ENCODE measurements at regions not wholly inside any gene's neighbourhood (a gene's known extent, or its start where the extent isn't known, plus 50 kb on each side); places are given as distances from the start of the nearest gene placed in this dataset.
A peak's percentile ranks its signal among the peaks of the same experiment; 100 is the strongest.
"Not testable (repeated sequence)": the region's sequence is repeated elsewhere in the genome, so short reads cannot be mapped to it uniquely, and the experiment has no call there.

DNA sequence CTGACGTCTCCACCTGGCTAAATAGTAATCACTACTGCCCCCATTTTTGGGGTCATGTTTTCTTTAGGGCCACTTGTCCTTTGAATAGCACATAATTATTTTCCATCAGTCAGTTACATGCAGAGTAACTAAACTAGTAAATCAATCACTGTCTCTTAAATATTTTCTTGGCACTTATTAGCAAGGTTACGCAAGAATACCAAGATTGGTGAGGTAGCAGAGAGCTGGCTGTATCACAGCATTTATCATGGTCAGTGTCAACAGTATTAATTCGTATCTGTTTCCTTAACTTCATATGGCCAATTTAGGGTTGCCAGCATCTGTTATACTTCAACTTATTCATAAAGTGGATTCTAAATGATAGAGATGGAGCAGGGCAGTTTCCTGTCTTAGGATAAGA lies 346.8 kb upstream of the FAM174A start:
- peak; percentile 19 for DNase-seq

DNA sequence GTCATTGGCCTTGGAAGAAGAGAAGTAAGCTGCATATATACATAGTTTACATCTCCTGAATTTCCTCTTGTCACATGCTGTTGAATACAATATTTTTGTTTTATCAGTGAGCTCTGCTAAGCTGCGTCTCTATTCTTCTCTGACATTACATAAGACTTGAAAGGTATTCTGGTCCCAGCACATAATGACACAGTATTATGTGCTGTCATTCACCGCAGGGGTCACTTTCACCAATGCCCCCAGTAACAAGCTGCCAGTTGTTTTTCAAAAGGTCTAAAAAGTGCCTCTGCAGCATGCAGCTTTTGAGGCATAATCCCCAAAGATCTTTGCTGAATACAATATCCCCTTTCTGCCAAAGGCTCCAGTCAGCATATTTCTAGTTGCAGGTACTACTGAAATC lies 349.0 kb upstream of the FAM174A start:
- DNase-seq = peak; percentile 54

GRCh38 chr5:100182402-100182801 lies 352.8 kb upstream of the FAM174A start:
- no peak for DNase-seq

- DNase-seq = no peak
Observed at GRCh38 chr5:100175346-100175745, 359.8 kb upstream of the FAM174A start.

DNA sequence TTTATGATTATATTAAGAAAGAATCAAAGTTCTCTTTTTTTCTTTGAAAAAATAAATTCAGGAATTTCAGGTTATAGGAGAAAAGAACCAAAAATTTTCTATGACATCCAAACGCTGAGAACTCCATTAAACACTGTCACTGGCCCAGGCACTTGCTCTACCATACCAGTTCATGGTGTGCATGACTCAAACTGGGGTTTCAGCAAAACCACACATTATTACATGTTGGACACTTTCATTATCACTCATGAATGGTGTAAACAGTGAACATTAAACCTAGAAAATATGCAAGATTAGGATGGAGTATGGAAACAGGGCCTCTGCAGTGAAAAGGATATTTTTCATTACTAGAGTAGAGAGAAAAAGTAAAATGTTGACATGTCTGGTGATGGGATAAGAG lies 369.9 kb upstream of the FAM174A start:
- DNase-seq = no peak

DNA sequence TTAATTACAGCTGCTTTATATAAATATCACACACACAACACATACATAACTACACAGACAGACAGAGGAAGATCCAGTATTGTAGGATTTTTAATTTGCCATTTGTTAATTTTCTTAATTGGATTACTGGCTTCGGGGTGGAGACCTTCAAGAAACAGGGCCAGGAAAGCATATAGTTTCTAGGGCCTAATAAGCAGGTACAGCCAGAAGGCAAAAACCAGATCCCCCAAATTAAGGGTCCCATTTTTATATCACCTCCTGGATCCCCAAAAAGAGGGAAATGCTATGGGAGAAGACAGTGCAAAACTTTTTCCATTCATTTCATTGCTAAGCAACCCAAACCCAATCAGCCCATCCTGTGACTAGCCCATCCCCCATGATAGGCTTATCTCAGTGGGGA lies 373.3 kb upstream of the FAM174A start:
- no peak for DNase-seq

GRCh38 chr5:100157066-100157465 lies 378.1 kb upstream of the FAM174A start:
- no peak for DNase-seq

DNA sequence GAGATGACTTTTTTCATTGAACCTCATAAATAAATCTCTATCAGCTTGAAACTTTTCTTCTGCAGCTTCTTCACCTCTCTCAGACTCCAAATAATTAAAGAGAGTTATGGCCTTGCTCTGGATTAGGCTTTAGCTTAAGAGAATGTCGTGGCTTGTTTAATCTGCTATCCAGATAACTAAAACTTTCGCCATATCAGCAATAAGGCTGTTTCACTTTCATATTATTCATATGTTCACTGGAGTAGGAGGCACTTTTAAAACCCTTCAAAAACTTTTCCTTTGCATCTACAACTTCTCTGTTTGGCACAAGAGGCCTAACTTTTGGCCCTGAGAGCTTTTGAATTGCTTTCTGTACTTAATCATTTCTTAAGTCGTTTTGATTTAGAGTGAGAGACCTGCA lies 386.9 kb upstream of the FAM174A start:
- no peak for DNase-seq

GRCh38 chr5:100142607-100143006 lies 392.6 kb upstream of the FAM174A start:
- DNase-seq = no peak

DNA sequence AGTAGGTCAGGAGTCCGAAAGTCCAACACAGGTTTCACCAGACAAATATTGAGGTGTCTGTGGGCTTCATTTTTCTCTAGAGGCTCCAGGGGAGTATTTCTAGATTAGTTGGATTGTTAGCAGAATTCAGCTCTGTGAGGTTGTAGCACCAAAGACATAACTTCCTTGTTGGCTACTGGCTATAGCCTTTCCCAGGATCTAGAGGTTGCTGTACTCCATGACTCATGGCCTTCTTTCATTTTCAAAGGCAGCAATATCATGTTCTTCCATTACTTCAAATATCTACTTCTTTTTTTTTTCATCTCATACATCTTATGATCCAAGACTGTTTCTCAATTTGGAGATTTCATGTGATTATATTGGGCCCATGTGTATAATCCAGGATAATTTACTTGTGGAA lies 404.0 kb upstream of the FAM174A start:
- DNase-seq = no peak

DNA sequence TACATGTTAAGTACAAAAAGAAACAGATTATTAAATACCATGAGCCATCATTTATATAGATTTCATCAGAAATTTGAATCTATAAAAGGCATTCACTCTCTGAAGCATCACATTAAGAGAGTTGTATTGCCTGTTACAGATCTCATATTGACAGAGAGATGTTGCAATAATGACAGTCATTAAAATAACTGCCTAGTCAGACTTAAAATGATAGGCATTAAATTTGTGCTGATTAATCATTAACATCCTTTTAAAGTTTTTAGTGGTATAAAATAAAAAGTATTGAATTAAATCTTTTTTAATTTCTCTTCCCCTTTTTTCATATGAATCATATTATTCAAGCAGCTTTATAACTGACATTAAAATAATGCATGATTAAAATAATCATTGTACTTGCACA lies 404.9 kb upstream of the FAM174A start:
- DNase-seq = no peak

DNA sequence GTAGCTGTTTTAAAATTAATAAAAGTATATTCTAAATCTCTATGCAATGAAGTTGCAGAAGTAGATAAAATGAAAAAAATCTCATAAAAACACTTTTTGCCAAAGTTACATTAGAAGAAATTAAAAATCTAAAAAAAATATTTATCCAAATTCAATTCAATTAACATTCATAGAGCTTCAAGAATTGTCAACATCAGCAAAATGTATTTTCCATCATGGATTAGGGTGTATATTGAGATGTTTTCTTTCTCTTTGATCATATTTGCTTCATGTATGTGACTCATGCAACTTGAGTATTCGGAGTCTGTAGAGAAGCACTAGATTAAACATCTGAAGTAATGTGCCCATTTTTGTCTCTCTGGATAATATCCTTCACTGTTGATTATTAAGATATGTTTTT lies 415.3 kb upstream of the FAM174A start:
- no peak for DNase-seq

- DNase-seq = no peak
Observed at GRCh38 chr5:100110497-100110896, 424.7 kb upstream of the FAM174A start.

DNA sequence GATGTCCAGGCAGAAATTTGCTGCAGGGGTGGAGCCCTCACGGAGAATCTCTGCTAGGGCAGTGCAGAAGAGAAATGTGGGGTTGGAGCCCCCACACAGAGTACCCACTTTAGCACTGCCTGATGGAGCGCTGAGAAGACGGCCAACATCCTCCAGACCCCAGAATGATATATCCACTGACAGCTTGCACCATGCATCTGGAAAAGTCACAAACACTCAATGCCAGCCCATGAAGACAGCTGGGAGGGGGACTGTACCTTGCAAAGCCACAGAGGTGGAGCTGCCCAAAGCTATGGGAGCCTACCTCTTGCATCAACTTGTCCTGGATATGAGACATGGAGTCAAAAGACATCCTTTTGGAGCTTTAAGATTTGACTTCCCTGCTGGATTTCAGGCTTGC lies 426.3 kb upstream of the FAM174A start:
- DNase-seq = no peak

- DNase-seq = not testable (repeated sequence)
Observed at GRCh38 chr5:100103592-100104119, 431.5 kb upstream of the FAM174A start.

DNA sequence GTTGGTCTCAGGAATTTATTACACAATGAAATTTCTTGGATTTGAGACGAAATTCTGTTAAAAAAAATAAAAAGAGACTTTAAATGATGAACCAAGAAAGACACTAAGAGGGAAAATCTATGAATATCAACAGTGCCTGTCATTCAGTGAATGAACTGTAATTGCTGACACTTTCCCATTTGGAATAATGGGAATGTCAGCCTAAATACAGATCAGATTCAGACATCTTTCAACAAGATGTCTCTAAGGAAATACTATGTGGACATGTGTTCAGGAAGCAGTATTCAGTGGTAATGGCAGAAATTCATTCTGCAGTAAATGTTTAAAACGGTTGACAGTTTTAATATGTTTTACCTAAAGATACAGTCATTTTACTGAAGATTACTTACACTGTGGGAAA lies 433.7 kb upstream of the FAM174A start:
- not testable (repeated sequence) for DNase-seq

GRCh38 chr5:100096328-100096727 lies 438.8 kb upstream of the FAM174A start:
- not testable (repeated sequence) for DNase-seq

- DNase-seq = not testable (repeated sequence)
Observed at GRCh38 chr5:100080703-100081102, 454.5 kb upstream of the FAM174A start.

DNA sequence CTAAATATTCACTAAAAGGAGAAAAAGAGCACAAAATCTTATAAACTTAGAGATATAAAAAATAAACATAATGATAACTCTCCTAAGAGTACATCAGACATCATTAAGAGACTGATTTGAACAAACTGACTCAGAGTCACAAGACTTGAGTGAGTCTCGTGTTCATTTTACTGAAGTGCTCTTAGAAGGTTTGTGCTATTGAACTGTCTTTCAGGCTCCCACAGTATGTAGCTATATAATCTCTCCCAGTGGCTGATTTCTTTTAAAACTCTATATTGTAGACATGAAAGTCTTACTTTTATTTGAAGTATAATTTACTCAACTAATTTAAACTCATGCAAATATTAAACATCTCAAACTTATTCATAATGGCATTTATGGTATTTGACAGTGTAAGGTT lies 456.0 kb upstream of the FAM174A start:
- DNase-seq = not testable (repeated sequence)

- DNase-seq = not testable (repeated sequence)
Observed at GRCh38 chr5:100066020-100066419, 469.2 kb upstream of the FAM174A start.

GRCh38 chr5:100043475-100043874 lies 491.7 kb upstream of the FAM174A start:
- no peak for DNase-seq

GRCh38 chr5:100026606-100027005 lies 508.6 kb upstream of the FAM174A start:
- no peak for DNase-seq

DNA sequence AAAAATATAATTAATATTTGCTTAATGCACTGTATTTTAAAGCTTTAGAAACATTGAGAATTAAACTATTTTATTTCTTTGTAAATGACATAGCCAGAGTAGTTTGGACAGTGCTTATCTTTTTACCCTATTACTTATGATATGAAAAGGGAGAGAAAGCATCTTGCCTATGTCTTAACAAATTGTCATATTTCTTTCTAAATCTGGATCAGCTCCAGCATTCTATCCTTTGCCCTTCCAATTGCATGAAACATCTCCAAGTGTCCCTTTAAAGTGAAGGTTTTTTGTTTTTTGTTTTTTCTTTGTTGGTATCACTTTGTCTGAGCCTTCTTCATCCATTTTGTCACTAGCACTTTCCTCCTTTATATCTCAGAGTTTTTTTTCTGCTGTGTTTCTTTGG lies 511.6 kb upstream of the FAM174A start:
- no peak for DNase-seq

- DNase-seq = no peak
Observed at GRCh38 chr5:100017520-100018262, 517.5 kb upstream of the FAM174A start.

GRCh38 chr5:100013305-100013704 lies 521.9 kb upstream of the FAM174A start:
- DNase-seq = not testable (repeated sequence)

Data from NCI-H146 (cell line).